ENCODE measurements at regions not wholly inside any gene's neighbourhood (a gene's known extent, or its start where the extent isn't known, plus 50 kb on each side); places are given as distances from the start of the nearest gene placed in this dataset.

- H3K27me3 ChIP-seq (ENCODE audit: low read depth, low read length) = peaks cover 14% of the 10 kb centered on the region
- no peaks in the 10 kb centered on the region for H3K9me3 ChIP-seq (ENCODE audit: control insufficient read depth in 1 of 2, low read length in 2 of 2)
- no peak overlapping the region for H3K27ac ChIP-seq (ENCODE audit: low read length)
- no peaks in the 10 kb centered on the region for H3K36me3 ChIP-seq (ENCODE audit: control insufficient read depth in 1 of 2, insufficient read depth in 2 of 2, low read length in 2 of 2)
- no peak overlapping the region for H3K4me3 ChIP-seq (ENCODE audit: low read depth in 1 of 2, low read length in 2 of 2)
- H3K4me1 ChIP-seq (ENCODE audit: control insufficient read depth in 1 of 2, insufficient read depth in 2 of 2, low read length in 2 of 2) = no peaks in the 10 kb centered on the region
These were observed 91.7 kb upstream of the PHACTR3 start for GRCh38 chr20:59512651-59513050.

GRCh38 chr20:59514554-59514953 lies 89.8 kb upstream of the PHACTR3 start:
- Histone ChIP-seq H3K36me3 (ENCODE audit: control insufficient read depth in 1 of 2, insufficient read depth in 2 of 2, low read length in 2 of 2) (no peaks in the 10 kb centered on the region), H3K27me3 (ENCODE audit: low read depth, low read length) (peaks cover 14% of the 10 kb centered on the region), H3K4me1 (ENCODE audit: control insufficient read depth in 1 of 2, insufficient read depth in 2 of 2, low read length in 2 of 2) (no peaks in the 10 kb centered on the region), H3K9me3 (ENCODE audit: control insufficient read depth in 1 of 2, low read length in 2 of 2) (no peaks in the 10 kb centered on the region), H3K4me3 (ENCODE audit: low read depth in 1 of 2, low read length in 2 of 2) (no peak overlapping the region), H3K27ac (ENCODE audit: low read length) (no peak overlapping the region)

GRCh38 chr20:59515013-59515905 lies 89.1 kb upstream of the PHACTR3 start:
- no peak overlapping the region for H3K27ac ChIP-seq (ENCODE audit: low read length)
- H3K27me3 ChIP-seq (ENCODE audit: low read depth, low read length) = peaks cover 14% of the 10 kb centered on the region
- no peak overlapping the region for H3K4me3 ChIP-seq (ENCODE audit: low read depth in 1 of 2, low read length in 2 of 2)
- no peaks in the 10 kb centered on the region for H3K36me3 ChIP-seq (ENCODE audit: control insufficient read depth in 1 of 2, insufficient read depth in 2 of 2, low read length in 2 of 2)
- no peaks in the 10 kb centered on the region for H3K9me3 ChIP-seq (ENCODE audit: control insufficient read depth in 1 of 2, low read length in 2 of 2)
- no peaks in the 10 kb centered on the region for H3K4me1 ChIP-seq (ENCODE audit: control insufficient read depth in 1 of 2, insufficient read depth in 2 of 2, low read length in 2 of 2)

GRCh38 chr20:59515906-59516209 lies 88.5 kb upstream of the PHACTR3 start:
- Histone ChIP-seq H3K27me3 (ENCODE audit: low read depth, low read length) (peaks cover 14% of the 10 kb centered on the region), H3K4me1 (ENCODE audit: control insufficient read depth in 1 of 2, insufficient read depth in 2 of 2, low read length in 2 of 2) (no peaks in the 10 kb centered on the region)

GRCh38 chr20:59518881-59519706 lies 85.2 kb upstream of the PHACTR3 start:
- Histone ChIP-seq H3K36me3 (ENCODE audit: control insufficient read depth in 1 of 2, insufficient read depth in 2 of 2, low read length in 2 of 2) (no peaks in the 10 kb centered on the region), H3K9me3 (ENCODE audit: control insufficient read depth in 1 of 2, low read length in 2 of 2) (no peaks in the 10 kb centered on the region), H3K4me3 (ENCODE audit: low read depth in 1 of 2, low read length in 2 of 2) (no peak overlapping the region), H3K4me1 (ENCODE audit: control insufficient read depth in 1 of 2, insufficient read depth in 2 of 2, low read length in 2 of 2) (no peaks in the 10 kb centered on the region), H3K27me3 (ENCODE audit: low read depth, low read length) (peaks cover 13% of the 10 kb centered on the region), H3K27ac (ENCODE audit: low read length) (no peak overlapping the region)

More at GRCh38 chr20:59515906-59516209, 88.5 kb upstream of the PHACTR3 start:
- Histone ChIP-seq H3K36me3 (ENCODE audit: control insufficient read depth in 1 of 2, insufficient read depth in 2 of 2, low read length in 2 of 2) (no peaks in the 10 kb centered on the region), H3K27ac (ENCODE audit: low read length) (no peak overlapping the region), H3K9me3 (ENCODE audit: control insufficient read depth in 1 of 2, low read length in 2 of 2) (no peaks in the 10 kb centered on the region), H3K4me3 (ENCODE audit: low read depth in 1 of 2, low read length in 2 of 2) (no peak overlapping the region)

GRCh38 chr20:59519707-59520014 lies 84.7 kb upstream of the PHACTR3 start:
- peaks cover 8% of the 10 kb centered on the region for H3K27me3 ChIP-seq (ENCODE audit: low read depth, low read length)
- no peak overlapping the region for H3K4me3 ChIP-seq (ENCODE audit: low read depth in 1 of 2, low read length in 2 of 2)
- no peaks in the 10 kb centered on the region for H3K4me1 ChIP-seq (ENCODE audit: control insufficient read depth in 1 of 2, insufficient read depth in 2 of 2, low read length in 2 of 2)
- H3K9me3 ChIP-seq (ENCODE audit: control insufficient read depth in 1 of 2, low read length in 2 of 2) = no peaks in the 10 kb centered on the region
- no peak overlapping the region for H3K27ac ChIP-seq (ENCODE audit: low read length)
- no peaks in the 10 kb centered on the region for H3K36me3 ChIP-seq (ENCODE audit: control insufficient read depth in 1 of 2, insufficient read depth in 2 of 2, low read length in 2 of 2)

GRCh38 chr20:59520814-59521213 lies 83.5 kb upstream of the PHACTR3 start:
- H3K27ac ChIP-seq (ENCODE audit: low read length) = no peak overlapping the region
- H3K4me3 ChIP-seq (ENCODE audit: low read depth in 1 of 2, low read length in 2 of 2) = no peak overlapping the region
- H3K4me1 ChIP-seq (ENCODE audit: control insufficient read depth in 1 of 2, insufficient read depth in 2 of 2, low read length in 2 of 2) = no peaks in the 10 kb centered on the region
- no peaks in the 10 kb centered on the region for H3K9me3 ChIP-seq (ENCODE audit: control insufficient read depth in 1 of 2, low read length in 2 of 2)
- H3K27me3 ChIP-seq (ENCODE audit: low read depth, low read length) = peaks cover under 1% of the 10 kb centered on the region
- no peaks in the 10 kb centered on the region for H3K36me3 ChIP-seq (ENCODE audit: control insufficient read depth in 1 of 2, insufficient read depth in 2 of 2, low read length in 2 of 2)

GRCh38 chr20:59525500-59526241 lies 78.7 kb upstream of the PHACTR3 start:
- H3K27me3 ChIP-seq (ENCODE audit: low read depth, low read length) = peaks cover 6% of the 10 kb centered on the region
- H3K4me1 ChIP-seq (ENCODE audit: control insufficient read depth in 1 of 2, insufficient read depth in 2 of 2, low read length in 2 of 2) = no peaks in the 10 kb centered on the region
- H3K36me3 ChIP-seq (ENCODE audit: control insufficient read depth in 1 of 2, insufficient read depth in 2 of 2, low read length in 2 of 2) = no peaks in the 10 kb centered on the region
- no peak overlapping the region for H3K4me3 ChIP-seq (ENCODE audit: low read depth in 1 of 2, low read length in 2 of 2)
- H3K9me3 ChIP-seq (ENCODE audit: control insufficient read depth in 1 of 2, low read length in 2 of 2) = no peaks in the 10 kb centered on the region
- H3K27ac ChIP-seq (ENCODE audit: low read length) = no peak overlapping the region

- peaks cover 6% of the 10 kb centered on the region for H3K27me3 ChIP-seq (ENCODE audit: low read depth, low read length)
- no peaks in the 10 kb centered on the region for H3K36me3 ChIP-seq (ENCODE audit: control insufficient read depth in 1 of 2, insufficient read depth in 2 of 2, low read length in 2 of 2)
- H3K9me3 ChIP-seq (ENCODE audit: control insufficient read depth in 1 of 2, low read length in 2 of 2) = no peaks in the 10 kb centered on the region
- no peaks in the 10 kb centered on the region for H3K4me1 ChIP-seq (ENCODE audit: control insufficient read depth in 1 of 2, insufficient read depth in 2 of 2, low read length in 2 of 2)
- H3K4me3 ChIP-seq (ENCODE audit: low read depth in 1 of 2, low read length in 2 of 2) = no peak overlapping the region
- H3K27ac ChIP-seq (ENCODE audit: low read length) = no peak overlapping the region
These were observed 77.8 kb upstream of the PHACTR3 start for GRCh38 chr20:59526242-59527225.

GRCh38 chr20:59530782-59531181 lies 73.6 kb upstream of the PHACTR3 start:
- Histone ChIP-seq H3K27ac (ENCODE audit: low read length) (no peak overlapping the region), H3K4me1 (ENCODE audit: control insufficient read depth in 1 of 2, insufficient read depth in 2 of 2, low read length in 2 of 2) (no peaks in the 10 kb centered on the region), H3K36me3 (ENCODE audit: control insufficient read depth in 1 of 2, insufficient read depth in 2 of 2, low read length in 2 of 2) (no peaks in the 10 kb centered on the region), H3K27me3 (ENCODE audit: low read depth, low read length) (peaks cover 6% of the 10 kb centered on the region), H3K4me3 (ENCODE audit: low read depth in 1 of 2, low read length in 2 of 2) (no peak overlapping the region), H3K9me3 (ENCODE audit: control insufficient read depth in 1 of 2, low read length in 2 of 2) (no peaks in the 10 kb centered on the region)

Data from muscle layer of duodenum (tissue), 2 donors.